Stimulated activated CD4-positive, alpha-beta T cell treated with anti-CD3 and anti-CD28 coated beads, Interleukin-1b, Interleukin-23, amount 100 ng/mL, for 1 hour (primary cell): ENCODE measurements at regions not wholly inside any gene's neighbourhood (a gene's known extent, or its start where the extent isn't known, plus 50 kb on each side); places are given as distances from the start of the nearest gene placed in this dataset.

Experiments
- DNase-seq, 2 donors: peaks; one replicate each; pipeline ENCODE4 v3.0.0-alpha.2; 2020; ENCODE audit warnings: low read depth in 2 of 2

GRCh38 chrX:149152941-149153340, 352.2 kb downstream of the IDS start:
- no peak for DNase-seq

DNA sequence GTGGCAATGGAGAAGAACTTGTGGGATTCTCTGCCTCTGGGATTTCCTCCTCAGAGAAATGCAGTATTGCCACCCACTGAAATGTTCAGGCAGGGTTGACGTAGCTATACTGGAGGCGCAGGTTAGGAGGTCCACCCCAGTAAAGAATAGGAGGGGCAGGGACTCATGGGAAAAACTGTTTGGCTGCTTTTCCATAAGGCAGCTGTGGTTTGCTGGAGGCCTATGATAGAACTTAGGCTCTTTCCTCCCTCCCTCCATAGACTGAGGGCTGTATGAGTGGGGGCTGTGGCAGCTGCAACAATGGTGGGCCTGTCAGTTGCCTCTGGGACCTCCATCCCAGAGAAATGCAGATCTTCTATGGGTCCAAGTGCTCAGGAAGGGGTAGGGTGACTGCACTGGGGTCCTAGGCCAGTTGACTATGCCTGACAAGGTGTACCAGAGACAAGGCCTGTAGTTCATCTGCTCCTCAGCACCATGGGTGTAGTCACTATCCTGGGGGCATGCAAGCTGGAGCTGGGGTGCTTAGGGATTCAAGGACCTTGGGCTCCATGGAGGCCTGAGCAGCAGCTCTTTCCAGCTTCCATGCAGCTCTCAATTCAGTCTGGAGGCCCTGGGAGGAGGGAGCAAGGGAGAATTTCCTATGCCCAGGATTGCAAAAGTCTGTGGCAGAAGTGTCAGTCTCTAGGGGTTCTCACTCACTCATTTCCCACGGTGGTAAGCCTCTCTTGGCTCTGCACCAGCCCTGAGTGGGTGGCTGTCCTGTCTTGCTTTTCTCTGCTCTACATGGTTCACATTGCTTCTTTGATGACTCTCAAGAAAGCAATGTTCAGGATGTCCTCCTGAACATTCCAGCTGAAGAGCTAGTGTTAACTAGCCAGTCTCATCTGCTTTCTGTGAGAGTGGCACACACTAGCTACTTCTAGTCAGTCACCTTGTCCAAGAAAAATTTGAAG, 353.0 kb downstream of the IDS start:
- DNase-seq = no peak

DNA sequence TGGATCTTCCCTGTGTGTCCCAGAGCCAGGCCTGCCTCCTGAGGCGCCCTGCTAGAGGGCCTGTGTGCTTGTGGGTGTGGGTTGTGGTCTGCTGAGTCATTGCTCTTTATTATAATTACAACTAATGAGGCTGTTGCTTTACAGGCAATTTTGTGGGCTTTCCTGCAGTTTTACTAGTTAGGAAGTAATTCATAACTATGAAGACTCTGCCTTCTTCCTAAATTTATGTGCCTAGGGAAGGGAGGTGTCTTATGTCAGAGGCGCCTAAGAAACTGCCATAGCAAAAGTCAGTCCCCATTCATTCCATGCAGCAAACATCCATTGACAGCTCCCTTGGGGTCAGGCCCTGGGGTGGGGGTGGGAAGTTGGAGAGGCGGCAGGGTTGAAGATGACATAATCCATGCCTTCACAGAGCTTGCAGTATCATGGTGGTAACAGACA, 359.2 kb downstream of the IDS start:
- DNase-seq = no peak

DNA sequence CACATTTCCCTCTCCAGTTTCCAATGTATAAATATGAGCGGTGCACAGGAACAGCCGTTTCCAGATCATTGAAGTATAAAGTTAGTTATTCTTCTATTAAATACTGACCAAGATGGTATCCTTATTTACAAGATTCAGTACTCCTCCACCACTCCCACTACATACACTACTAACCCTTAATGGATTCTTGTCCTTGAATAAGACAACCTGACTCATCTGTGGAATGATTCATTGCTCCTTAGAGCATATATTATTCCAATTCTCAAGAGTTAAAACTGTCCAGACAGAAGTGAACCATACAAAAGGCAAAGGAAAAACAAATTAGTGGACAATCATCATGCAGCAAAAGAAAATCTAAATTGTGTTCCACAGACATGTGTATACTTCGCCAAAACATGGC, 373.3 kb downstream of the IDS start:
- DNase-seq = no peak

GRCh38 chrX:149129767-149130166, 375.3 kb downstream of the IDS start:
- DNase-seq = no peak

GRCh38 chrX:149124526-149125108, 380.5 kb downstream of the IDS start:
- no peak for DNase-seq

- DNase-seq = no peak
Observed at GRCh38 chrX:149121206-149121920, 383.7 kb downstream of the IDS start.

DNA sequence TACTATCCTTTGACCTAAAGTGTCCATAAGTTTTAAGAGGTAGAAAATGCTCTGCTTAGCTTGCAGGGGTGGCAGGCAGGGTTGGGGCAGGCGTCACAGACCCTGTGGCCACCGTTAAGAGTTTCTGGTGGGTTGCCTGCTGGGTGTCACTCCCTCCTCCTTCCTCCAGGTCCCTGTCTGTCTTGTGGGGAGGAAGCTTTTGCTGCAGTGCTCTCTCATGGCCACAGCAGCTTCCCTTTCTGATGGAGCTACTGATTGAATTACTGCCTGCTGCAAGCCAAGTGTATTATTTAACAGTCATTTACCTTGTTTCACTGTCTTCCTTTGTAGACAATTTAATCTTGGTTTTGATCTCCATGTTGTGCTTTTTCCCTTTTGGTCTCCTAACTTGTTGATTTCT, 384.6 kb downstream of the IDS start:
- no peak for DNase-seq

- no peak for DNase-seq
Observed at GRCh38 chrX:149114874-149115273, 390.2 kb downstream of the IDS start.

GRCh38 chrX:149114001-149114400, 391.1 kb downstream of the IDS start:
- no peak for DNase-seq

DNA sequence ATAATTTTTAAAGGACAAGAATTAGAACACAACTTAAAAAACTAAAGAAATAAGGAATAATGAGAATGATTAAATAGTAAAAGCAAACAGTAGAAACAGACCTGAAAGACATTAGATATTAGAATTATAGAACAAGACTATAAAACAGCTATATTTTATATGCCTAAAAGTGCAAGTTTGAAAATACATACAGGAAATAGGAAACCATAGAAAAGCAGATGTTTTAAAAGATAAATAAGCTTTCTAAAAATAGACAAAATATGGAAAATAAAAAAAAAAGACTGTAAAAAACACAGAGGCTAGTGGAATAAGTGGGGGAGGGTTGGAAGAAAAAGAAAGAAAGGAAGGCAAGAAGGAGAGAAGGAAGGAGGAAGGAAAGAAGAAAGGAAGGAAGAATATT, 407.3 kb downstream of the IDS start:
- DNase-seq = no peak

GRCh38 chrX:149092179-149092578, 412.9 kb downstream of the IDS start:
- DNase-seq = no peak

DNA sequence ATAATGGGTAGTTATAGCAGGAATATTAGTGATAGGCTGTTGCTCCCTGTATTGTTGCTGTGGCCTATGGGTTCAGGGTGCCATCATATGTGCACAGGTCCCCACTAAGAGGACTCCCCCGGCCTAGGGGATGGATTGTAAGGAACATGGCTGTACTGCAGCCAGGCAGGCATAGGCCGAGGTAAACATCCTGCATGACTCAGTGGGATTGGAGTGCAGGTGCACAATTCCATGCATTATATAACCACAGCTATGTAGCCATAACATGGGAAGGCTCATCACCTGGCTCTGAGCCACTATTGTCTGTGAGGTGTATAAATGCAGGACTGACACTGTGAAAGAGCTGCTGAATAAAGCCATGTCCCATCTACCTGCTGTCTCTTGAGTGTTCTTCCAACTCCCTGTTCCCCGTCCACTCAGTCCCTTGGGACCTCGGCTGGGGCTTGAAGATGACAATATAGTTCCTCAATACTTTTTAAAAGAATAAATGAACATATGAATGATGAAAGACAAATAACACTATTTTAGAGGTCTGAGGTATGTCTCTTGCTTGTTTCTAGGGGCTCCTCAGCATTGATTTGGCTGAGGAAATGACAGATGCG, 425.2 kb downstream of the IDS start:
- no peak for DNase-seq

DNA sequence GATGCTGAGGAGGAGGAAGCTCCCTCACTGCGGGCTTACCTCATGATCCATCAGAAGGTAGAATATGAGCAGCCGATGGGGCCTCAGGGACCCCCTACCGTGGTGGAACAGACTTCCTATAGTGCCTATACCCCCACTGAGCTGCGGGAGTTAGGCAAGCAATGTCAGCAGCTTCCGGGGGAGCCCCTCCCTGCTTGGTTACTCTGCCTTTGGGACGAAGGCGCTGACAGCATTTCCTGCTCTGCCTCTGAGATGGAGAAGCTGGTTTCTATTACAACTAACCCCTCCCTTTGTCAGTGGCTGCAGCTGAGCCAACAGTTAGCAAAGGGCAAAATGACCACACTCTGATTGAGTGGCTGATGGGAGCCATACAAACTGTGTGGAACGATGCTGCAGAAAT, 430.7 kb downstream of the IDS start:
- no peak for DNase-seq

GRCh38 chrX:149073479-149073878, 431.6 kb downstream of the IDS start:
- no peak for DNase-seq

DNA sequence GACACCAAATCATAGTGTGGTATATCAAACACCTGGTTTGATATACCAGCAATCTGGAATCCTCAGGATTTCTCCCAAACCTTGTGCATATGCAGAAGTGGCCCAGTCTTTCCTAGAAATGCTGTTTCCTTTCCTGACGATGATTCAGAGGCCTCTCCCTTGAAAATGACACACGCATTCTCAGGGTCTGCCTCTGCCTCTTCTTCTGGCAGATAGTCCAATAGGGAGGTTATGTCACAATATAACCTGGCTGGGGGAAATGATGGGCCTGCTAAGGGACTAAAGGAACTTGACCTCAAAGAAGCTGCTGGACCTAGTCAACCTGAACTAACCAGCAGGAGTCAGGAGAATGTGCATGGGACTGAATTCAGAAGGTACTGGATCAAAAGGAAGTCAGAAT, 435.2 kb downstream of the IDS start:
- DNase-seq = no peak

DNA sequence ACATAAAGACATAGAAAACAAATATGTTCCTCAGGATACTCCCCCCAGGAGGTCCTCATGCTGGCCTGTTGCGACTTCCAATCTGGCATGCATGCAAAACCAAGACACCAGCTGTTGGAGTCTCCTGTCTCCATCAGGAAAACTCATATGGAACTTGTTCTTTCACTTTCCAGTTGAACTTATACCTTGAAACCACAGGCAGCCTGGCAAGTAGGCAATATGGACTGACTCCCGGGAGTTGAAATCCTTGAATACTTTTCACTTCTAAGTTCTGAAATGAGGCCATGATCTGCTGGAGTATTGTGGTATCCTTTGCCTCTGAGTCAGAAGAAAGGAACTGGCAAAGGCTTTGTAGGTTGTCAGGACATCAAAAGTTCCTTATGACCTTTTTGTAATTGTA, 444.2 kb downstream of the IDS start:
- DNase-seq = no peak
